Breast epithelium (tissue), 4 donors: ENCODE measurements at regions not wholly inside any gene's neighbourhood (a gene's known extent, or its start where the extent isn't known, plus 50 kb on each side); places are given as distances from the start of the nearest gene placed in this dataset.
"Not testable (repeated sequence)": the region's sequence is repeated elsewhere in the genome, so short reads cannot be mapped to it uniquely, and the experiment has no call there.

ENCODE experiments used
- DNase-seq, 2 donors: peaks; one replicate each; pipeline ENCODE4 v3.0.0-alpha.2; 2019; ENCODE audit warnings: low spot score in 2 of 2
- H3K27ac ChIP-seq, 2 donors: fragments of 200-600 bp; sonication (generic) in 1 of 2; one replicate each; pipeline ENCODE4 v1.5.1; 2016 to 2019; ENCODE audit warnings: mild to moderate bottlenecking in 1 of 2
- H3K27me3 ChIP-seq, 2 donors: fragments of 200-600 bp; sonication (generic) in 1 of 2; one replicate each; pipeline versions ENCODE4 v1.5.1 to v1.6.0; 2017 to 2019; ENCODE audit warnings: control low read depth in 1 of 2, mild to moderate bottlenecking in 1 of 2
- H3K36me3 ChIP-seq: fragments of 200-600 bp; one replicate; pipeline ENCODE4 v1.5.1; 2019
- H3K4me1 ChIP-seq, 2 donors: fragments of 200-600 bp; sonication (generic); one replicate each; pipeline ENCODE4 v1.5.1; 2016 to 2019; ENCODE audit warnings: control low read depth in 1 of 2
- H3K4me3 ChIP-seq, 3 donors: fragments of 200-600 bp; sonication (generic); 1 replicate in 2 of 3; 2 replicates in 1 of 3; pipeline ENCODE4 v1.5.1; 2016 to 2019; ENCODE audit warnings: mild to moderate bottlenecking in 3 of 3, moderate library complexity in 2 of 3
- H3K9me3 ChIP-seq, 2 donors: fragments of 200-600 bp; sonication (generic) in 1 of 2; one replicate each; pipeline ENCODE4 v1.5.1; 2016 to 2019; ENCODE audit warnings: control low read depth in 1 of 2
- CTCF ChIP-seq, 3 donors: fragments of 450-650 bp; IDR thresholded peaks; one replicate each; pipeline ENCODE4 v1.5.1; 2016 to 2017; ENCODE audit warnings: antibody characterized with exemption in 3 of 3, mild to moderate bottlenecking in 3 of 3, moderate library complexity in 3 of 3
- POLR2A ChIP-seq: fragments of 450-650 bp; IDR thresholded peaks from one replicate; pipeline ENCODE4 v1.6.1; 2016; ENCODE audit warnings: antibody characterized with exemption, mild to moderate bottlenecking, moderate library complexity
- POLR2AphosphoS5 ChIP-seq, 3 donors: sonication (generic); formaldehyde crosslinking; IDR thresholded peaks; one replicate each; pipeline ENCODE4 v1.6.1; 2017; ENCODE audit warnings: antibody characterized with exemption in 3 of 3
- intact Hi-C: fragments of 100-400 bp; cut with DNase I; formaldehyde crosslinking; loops from one replicate; pipeline ENCODE4 v1.15.1; 2023; ENCODE audit warnings: low total_unique reads

GRCh38 chr18:22705328-22705727 lies 227.8 kb upstream of the RBBP8 start:
- no peaks in the 10 kb centered on the region for H3K4me1 ChIP-seq
- DNase-seq = no peak
- H3K4me3 ChIP-seq = no peak overlapping the region
- H3K9me3 ChIP-seq = no peaks in the 10 kb centered on the region
- H3K27me3 ChIP-seq = no peaks in the 10 kb centered on the region
- TF ChIP-seq CTCF (IDR thresholded peaks at IDR 0.05) (no peak), POLR2AphosphoS5 (IDR thresholded peaks at IDR 0.05) (no peak), POLR2A (no peak)
- intact Hi-C loops = loop anchor here (10.0 kb wide), 1 partner anchor 1521 kb away; no protein-coding TSS in a partner anchor
- H3K36me3 ChIP-seq = no peaks in the 10 kb centered on the region
- H3K27ac ChIP-seq = no peak overlapping the region

GRCh38 chr18:22706025-22706424 lies 227.1 kb upstream of the RBBP8 start:
- intact Hi-C loops = loop anchor here (10.0 kb wide), 1 partner anchor 1521 kb away; no protein-coding TSS in a partner anchor
- H3K4me3 ChIP-seq, DNase-seq, H3K9me3 ChIP-seq, H3K4me1 ChIP-seq, H3K27ac ChIP-seq, H3K36me3 ChIP-seq, H3K27me3 ChIP-seq: not testable (repeated sequence)

- Histone ChIP-seq H3K4me1 (no peaks in the 10 kb centered on the region), H3K4me3 (no peak overlapping the region), H3K27me3 (no peaks in the 10 kb centered on the region), H3K27ac (no peak overlapping the region), H3K36me3 (no peaks in the 10 kb centered on the region), H3K9me3 (no peaks in the 10 kb centered on the region)
- no peak for DNase-seq
- no peak for TF ChIP-seq POLR2A
- TF ChIP-seq CTCF (IDR thresholded peaks at IDR 0.05) = no peak
- TF ChIP-seq POLR2AphosphoS5 (IDR thresholded peaks at IDR 0.05) = no peak
- intact Hi-C loops = loop anchor here (10.0 kb wide), 1 partner anchor 1525 kb away; no protein-coding TSS in a partner anchor
Measured at GRCh38 chr18:22709288-22710060, 223.7 kb upstream of the RBBP8 start.

- Histone ChIP-seq H3K9me3 (no peaks in the 10 kb centered on the region), H3K36me3 (no peaks in the 10 kb centered on the region), H3K4me3 (peak overlapping the region; percentile 26 to 67 (median 43)), H3K4me1 (no peaks in the 10 kb centered on the region), H3K27me3 (no peaks in the 10 kb centered on the region), H3K27ac (peak overlapping the region in 1 of 2 donors; percentile 64)
- no peak for DNase-seq
- intact Hi-C loops = no loop called here
- TF ChIP-seq CTCF (IDR thresholded peaks at IDR 0.05) = no peak
- no peak for TF ChIP-seq POLR2AphosphoS5 (IDR thresholded peaks at IDR 0.05)
- TF ChIP-seq POLR2A = no peak
Measured at GRCh38 chr18:22710673-22711191, 222.4 kb upstream of the RBBP8 start.

- intact Hi-C loops = no loop called here
- no peak for TF ChIP-seq CTCF (IDR thresholded peaks at IDR 0.05)
- no peak for TF ChIP-seq POLR2A
- no peak for TF ChIP-seq POLR2AphosphoS5 (IDR thresholded peaks at IDR 0.05)
Measured at GRCh38 chr18:22711192-22711685, 221.9 kb upstream of the RBBP8 start.

More at GRCh38 chr18:22711192-22711685, 221.9 kb upstream of the RBBP8 start:
- Histone ChIP-seq H3K4me3 (peak overlapping the region; percentile 26 to 67 (median 43)), H3K9me3 (no peaks in the 10 kb centered on the region), H3K27me3 (no peaks in the 10 kb centered on the region), H3K36me3 (no peaks in the 10 kb centered on the region), H3K4me1 (no peaks in the 10 kb centered on the region), H3K27ac (peak overlapping the region in 1 of 2 donors; percentile 64)
- no peak for DNase-seq
